CD4-positive, CD25-positive, alpha-beta regulatory T cell (primary cell): ENCODE measurements at regions not wholly inside any gene's neighbourhood (a gene's known extent, or its start where the extent isn't known, plus 50 kb on each side); places are given as distances from the start of the nearest gene placed in this dataset.

ENCODE experiments used
- ATAC-seq, 2 donors: fragments of 150-1000 bp; cut with Tn5 transposase; one replicate each; pipeline ENCODE4 v1.10.0; 2021; ENCODE audit warnings: low read depth in 2 of 2, moderate number of reproducible peaks in 2 of 2, moderate library complexity in 1 of 2
- DNase-seq, 3 donors: peaks; one replicate each; pipeline versions ENCODE4 v3.0.0 to v3.0.0-alpha.2; 2012 to 2022; ENCODE audit warnings: mixed read lengths in 1 of 3
- H3K27ac ChIP-seq: one replicate; pipeline ENCODE4 v1.7.0; 2013; ENCODE audit warnings: mild to moderate bottlenecking, low read length; ENCODE audit not compliant: insufficient read depth, poor library complexity, severe bottlenecking
- H3K27me3 ChIP-seq: one replicate; pipeline ENCODE4 v1.7.0; 2013; ENCODE audit warnings: low read length; ENCODE audit not compliant: control insufficient read depth, insufficient read depth
- H3K36me3 ChIP-seq: one replicate; pipeline ENCODE4 v1.7.0; 2013; ENCODE audit warnings: mild to moderate bottlenecking, low read length, moderate library complexity; ENCODE audit not compliant: control insufficient read depth, insufficient read depth
- H3K4me1 ChIP-seq: 2 replicates; pipeline ENCODE4 v1.7.0; 2013; ENCODE audit warnings: mild to moderate bottlenecking, low read length; ENCODE audit not compliant: insufficient read depth, control insufficient read depth, poor library complexity, severe bottlenecking
- H3K4me3 ChIP-seq: one replicate; pipeline ENCODE4 v1.7.0; 2013; ENCODE audit warnings: low read depth, mild to moderate bottlenecking, low read length, moderate library complexity
- H3K9me3 ChIP-seq, 2 experiments: 1 replicate in 1 of 2; 2 replicates in 1 of 2; pipeline ENCODE4 v1.7.0; 2013; ENCODE audit warnings: low read length in 2 of 2, mild to moderate bottlenecking in 1 of 2, moderate library complexity in 1 of 2; ENCODE audit not compliant: control insufficient read depth in 2 of 2
- H3K27ac Mint-ChIP-seq, 3 donors: one replicate each; pipeline ENCODE4 v1.8.0; 2020 to 2022; ENCODE audit warnings: mild to moderate bottlenecking in 3 of 3, mixed read lengths in 3 of 3, moderate library complexity in 2 of 3
- H3K27me3 Mint-ChIP-seq: one replicate; pipeline ENCODE4 v1.8.0; 2022; ENCODE audit warnings: mild to moderate bottlenecking, mixed read lengths
- H3K36me3 Mint-ChIP-seq: one replicate; pipeline ENCODE4 v1.8.0; 2020; ENCODE audit warnings: mixed read lengths
- H3K4me1 Mint-ChIP-seq, 4 donors: one replicate each; pipeline ENCODE4 v1.8.0; 2020 to 2022; ENCODE audit warnings: mixed read lengths in 4 of 4, mild to moderate bottlenecking in 1 of 4
- H3K4me3 Mint-ChIP-seq, 4 donors: one replicate each; pipeline ENCODE4 v1.8.0; 2020 to 2022; ENCODE audit warnings: mild to moderate bottlenecking in 4 of 4, mixed read lengths in 4 of 4, moderate library complexity in 3 of 4
- H3K9me3 Mint-ChIP-seq, 7 donors: one replicate each; pipeline ENCODE4 v1.8.0; 2020 to 2022; ENCODE audit warnings: mixed read lengths in 7 of 7, mild to moderate bottlenecking in 3 of 7, moderate library complexity in 2 of 7

GRCh38 chr5:135117590-135117989, 83.6 kb upstream of the PITX1 start:
- H3K36me3 ChIP-seq: no peaks in the 10 kb centered on the region
- no peaks in the 10 kb centered on the region for H3K36me3 Mint-ChIP-seq
- H3K27ac ChIP-seq: no peak overlapping the region
- H3K4me3 Mint-ChIP-seq: no peak overlapping the region
- ATAC-seq (no peak), DNase-seq (no peak)
- H3K27me3 ChIP-seq: no peaks in the 10 kb centered on the region
- no peaks in the 10 kb centered on the region for H3K4me1 Mint-ChIP-seq
- no peak overlapping the region for H3K27ac Mint-ChIP-seq
- peaks cover 20% of the 10 kb centered on the region for H3K27me3 Mint-ChIP-seq
- H3K9me3 ChIP-seq: no peaks in the 10 kb centered on the region
- H3K4me1 ChIP-seq: no peaks in the 10 kb centered on the region
- no peaks in the 10 kb centered on the region for H3K9me3 Mint-ChIP-seq
- no peak overlapping the region for H3K4me3 ChIP-seq

DNA sequence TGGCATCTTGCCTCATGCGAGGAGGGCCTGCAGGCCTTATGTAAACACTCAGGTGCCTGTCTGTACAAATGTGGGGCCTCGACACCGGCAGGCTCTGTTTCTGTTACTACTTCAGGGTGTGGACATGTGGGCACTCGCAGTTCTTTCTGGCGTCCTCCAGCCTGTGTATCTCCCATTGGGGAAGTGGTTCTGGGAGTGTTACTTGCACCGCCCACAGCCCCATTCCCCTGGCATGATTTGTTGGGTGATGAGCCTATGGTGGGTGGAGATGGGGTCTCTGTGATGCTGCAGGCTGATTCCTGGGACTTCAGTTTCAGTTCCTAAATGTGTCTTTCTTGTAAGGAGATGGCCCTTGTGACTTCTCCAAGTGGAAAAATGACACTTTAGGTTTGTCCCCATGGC, 82.1 kb upstream of the PITX1 start:
- H3K4me1 Mint-ChIP-seq: no peaks in the 10 kb centered on the region
- H3K36me3 Mint-ChIP-seq: no peaks in the 10 kb centered on the region
- no peak overlapping the region for H3K4me3 Mint-ChIP-seq
- no peak overlapping the region for H3K27ac Mint-ChIP-seq
- DNase-seq (no peak), ATAC-seq (no peak)
- H3K27me3 Mint-ChIP-seq: peaks cover 17% of the 10 kb centered on the region
- Histone ChIP-seq H3K4me1 (no peaks in the 10 kb centered on the region), H3K4me3 (no peak overlapping the region), H3K9me3 (no peaks in the 10 kb centered on the region), H3K27ac (no peak overlapping the region), H3K36me3 (no peaks in the 10 kb centered on the region), H3K27me3 (no peaks in the 10 kb centered on the region)
- no peaks in the 10 kb centered on the region for H3K9me3 Mint-ChIP-seq

DNA sequence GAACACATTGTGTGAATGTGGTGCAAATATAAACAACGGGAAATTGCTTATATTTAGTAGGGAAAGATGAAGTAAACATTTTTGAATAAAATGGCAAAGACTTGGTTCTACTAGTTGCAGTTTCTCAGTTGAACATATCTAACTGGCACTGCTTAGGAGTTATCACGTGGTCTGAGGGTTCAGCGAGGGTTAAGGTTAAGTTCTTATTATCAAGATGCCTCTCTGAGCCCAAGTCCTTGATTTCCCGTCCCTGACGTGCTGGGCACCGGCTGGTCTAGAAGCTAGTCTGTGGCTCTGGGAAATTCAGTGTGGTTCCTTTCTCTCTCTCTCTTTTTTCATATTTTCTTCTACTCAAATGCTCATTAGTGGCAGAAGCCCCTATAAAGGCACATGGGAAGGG, 81.6 kb upstream of the PITX1 start:
- no peak for DNase-seq
- Histone ChIP-seq H3K36me3 (no peaks in the 10 kb centered on the region), H3K9me3 (no peaks in the 10 kb centered on the region), H3K4me3 (no peak overlapping the region), H3K27me3 (no peaks in the 10 kb centered on the region), H3K27ac (no peak overlapping the region), H3K4me1 (no peaks in the 10 kb centered on the region)
- H3K9me3 Mint-ChIP-seq: no peaks in the 10 kb centered on the region
- H3K27ac Mint-ChIP-seq: no peak overlapping the region
- ATAC-seq: no peak
- no peaks in the 10 kb centered on the region for H3K36me3 Mint-ChIP-seq
- H3K27me3 Mint-ChIP-seq: peaks cover 12% of the 10 kb centered on the region
- no peak overlapping the region for H3K4me3 Mint-ChIP-seq
- H3K4me1 Mint-ChIP-seq: no peaks in the 10 kb centered on the region

DNA sequence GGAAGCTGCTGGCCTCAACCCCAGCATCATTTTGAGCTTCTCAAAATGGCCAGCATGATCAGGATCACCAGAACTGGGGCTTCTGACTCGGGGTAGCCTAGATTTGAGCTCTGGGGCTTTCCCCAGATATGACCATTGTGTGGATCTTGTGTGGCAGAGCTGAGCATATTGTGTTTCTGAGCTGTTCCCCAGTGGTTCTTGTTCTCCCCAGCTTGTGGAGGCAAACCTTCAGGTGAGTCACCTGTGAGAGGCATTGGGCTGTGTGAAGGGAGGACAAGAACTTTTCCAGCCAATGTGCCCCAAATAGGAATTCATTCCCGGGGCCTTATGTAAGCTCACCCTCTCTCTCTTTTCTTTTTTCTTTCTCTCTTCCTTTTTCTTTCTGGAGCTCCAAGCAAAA, 80.7 kb upstream of the PITX1 start:
- no peaks in the 10 kb centered on the region for H3K4me1 Mint-ChIP-seq
- ATAC-seq: no peak
- Histone ChIP-seq H3K4me3 (no peak overlapping the region), H3K27me3 (no peaks in the 10 kb centered on the region), H3K4me1 (no peaks in the 10 kb centered on the region), H3K9me3 (no peaks in the 10 kb centered on the region), H3K36me3 (no peaks in the 10 kb centered on the region), H3K27ac (no peak overlapping the region)
- H3K27me3 Mint-ChIP-seq: peaks cover 11% of the 10 kb centered on the region
- H3K9me3 Mint-ChIP-seq: no peaks in the 10 kb centered on the region
- H3K27ac Mint-ChIP-seq: no peak overlapping the region
- H3K4me3 Mint-ChIP-seq: no peak overlapping the region
- no peaks in the 10 kb centered on the region for H3K36me3 Mint-ChIP-seq
- DNase-seq: no peak

- no peak overlapping the region for H3K27ac Mint-ChIP-seq
- no peaks in the 10 kb centered on the region for H3K9me3 Mint-ChIP-seq
- no peaks in the 10 kb centered on the region for H3K4me1 Mint-ChIP-seq
- H3K27me3 Mint-ChIP-seq: peaks cover 6% of the 10 kb centered on the region
- Histone ChIP-seq H3K9me3 (no peaks in the 10 kb centered on the region), H3K27me3 (no peaks in the 10 kb centered on the region), H3K36me3 (no peaks in the 10 kb centered on the region), H3K27ac (no peak overlapping the region), H3K4me3 (no peak overlapping the region), H3K4me1 (no peaks in the 10 kb centered on the region)
- ATAC-seq: no peak
- no peaks in the 10 kb centered on the region for H3K36me3 Mint-ChIP-seq
- no peak for DNase-seq
- no peak overlapping the region for H3K4me3 Mint-ChIP-seq
Measured at GRCh38 chr5:135112008-135112725, 78.1 kb upstream of the PITX1 start.

- no peak overlapping the region for H3K27ac ChIP-seq
- H3K4me3 Mint-ChIP-seq: no peak overlapping the region
- H3K36me3 Mint-ChIP-seq: no peaks in the 10 kb centered on the region
- no peak overlapping the region for H3K4me3 ChIP-seq
- DNase-seq (no peak), ATAC-seq (no peak)
- no peaks in the 10 kb centered on the region for H3K36me3 ChIP-seq
- no peaks in the 10 kb centered on the region for H3K4me1 Mint-ChIP-seq
- H3K9me3 ChIP-seq: no peaks in the 10 kb centered on the region
- peaks cover 7% of the 10 kb centered on the region for H3K27me3 Mint-ChIP-seq
- no peaks in the 10 kb centered on the region for H3K9me3 Mint-ChIP-seq
- no peaks in the 10 kb centered on the region for H3K27me3 ChIP-seq
- no peaks in the 10 kb centered on the region for H3K4me1 ChIP-seq
- no peak overlapping the region for H3K27ac Mint-ChIP-seq
Measured at GRCh38 chr5:135110785-135111596, 77.0 kb upstream of the PITX1 start.

DNA sequence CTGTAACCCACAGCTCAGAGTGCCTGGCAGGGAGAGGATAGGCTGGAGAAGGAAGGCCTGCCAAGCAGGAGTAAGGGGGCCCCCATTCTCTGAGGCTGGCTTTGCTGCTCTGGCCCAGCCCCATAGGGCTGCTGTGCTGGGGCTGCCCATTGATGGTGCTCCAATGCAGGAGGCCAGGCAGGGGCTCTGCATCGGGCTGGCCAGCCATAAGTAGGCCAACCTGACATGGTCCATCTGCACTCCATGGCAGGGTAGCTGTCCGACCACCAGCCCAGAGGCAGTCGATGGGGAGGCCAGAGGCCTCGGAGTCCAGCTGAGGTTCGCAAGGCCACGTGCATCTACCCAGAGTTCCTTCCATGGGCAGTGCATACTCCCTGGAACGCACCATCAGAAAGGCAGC, 75.0 kb upstream of the PITX1 start:
- no peak overlapping the region for H3K27ac ChIP-seq
- H3K27me3 Mint-ChIP-seq: peaks cover 10% of the 10 kb centered on the region
- H3K36me3 Mint-ChIP-seq: no peaks in the 10 kb centered on the region
- H3K27ac Mint-ChIP-seq: no peak overlapping the region
- no peaks in the 10 kb centered on the region for H3K9me3 ChIP-seq
- no peak for ATAC-seq
- no peaks in the 10 kb centered on the region for H3K4me1 ChIP-seq
- no peak for DNase-seq
- no peak overlapping the region for H3K4me3 Mint-ChIP-seq
- H3K27me3 ChIP-seq: no peaks in the 10 kb centered on the region
- no peaks in the 10 kb centered on the region for H3K4me1 Mint-ChIP-seq
- H3K4me3 ChIP-seq: no peak overlapping the region
- no peaks in the 10 kb centered on the region for H3K9me3 Mint-ChIP-seq
- H3K36me3 ChIP-seq: no peaks in the 10 kb centered on the region

DNA sequence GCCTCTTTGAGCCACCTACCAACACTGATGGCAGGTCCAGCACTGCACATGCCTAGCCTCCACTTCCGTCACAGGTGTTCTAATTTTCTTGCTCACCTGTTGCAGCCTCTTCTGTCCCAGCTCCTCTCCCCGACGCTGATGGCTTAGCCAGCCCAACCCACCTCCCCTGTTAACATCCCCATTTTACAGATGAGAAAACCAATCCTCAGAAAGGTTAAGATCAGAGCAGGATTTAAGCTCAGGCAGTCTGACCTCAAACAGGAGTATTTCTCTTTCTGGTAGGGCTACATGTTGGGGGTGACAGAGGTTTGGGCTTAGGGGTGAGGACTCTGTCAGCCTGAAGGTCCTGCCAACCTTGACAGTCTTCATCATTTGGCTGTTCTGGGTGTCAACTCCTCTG, 74.5 kb upstream of the PITX1 start:
- H3K36me3 Mint-ChIP-seq: no peaks in the 10 kb centered on the region
- Histone ChIP-seq H3K9me3 (no peaks in the 10 kb centered on the region), H3K36me3 (no peaks in the 10 kb centered on the region), H3K4me3 (no peak overlapping the region), H3K4me1 (no peaks in the 10 kb centered on the region), H3K27me3 (no peaks in the 10 kb centered on the region), H3K27ac (no peak overlapping the region)
- H3K27ac Mint-ChIP-seq: no peak overlapping the region
- no peak overlapping the region for H3K4me3 Mint-ChIP-seq
- H3K27me3 Mint-ChIP-seq: peaks cover 7% of the 10 kb centered on the region
- no peak for ATAC-seq
- DNase-seq: no peak
- H3K9me3 Mint-ChIP-seq: no peaks in the 10 kb centered on the region
- no peaks in the 10 kb centered on the region for H3K4me1 Mint-ChIP-seq
